PFSK-1 (cell line): ENCODE measurements at regions not wholly inside any gene's neighbourhood (a gene's known extent, or its start where the extent isn't known, plus 50 kb on each side); places are given as distances from the start of the nearest gene placed in this dataset.

ENCODE experiments used
- FOXP2 ChIP-seq: optimal IDR thresholded peaks from 2 replicates; pipeline ENCODE3; 2011; ENCODE audit warnings: borderline replicate concordance, control low read depth, inconsistent platforms; ENCODE audit not compliant: insufficient read depth; ENCODE audit errors: extremely low read length, extremely low read depth
- POLR2AphosphoS5 ChIP-seq: IDR thresholded peaks from 2 replicates; pipeline ENCODE4 v1.6.1; 2012; ENCODE audit warnings: low read depth, mild to moderate bottlenecking, control low read depth, low read length, moderate library complexity
- SIN3A ChIP-seq: IDR thresholded peaks from 2 replicates; pipeline ENCODE4 v1.6.1; 2012; ENCODE audit warnings: mild to moderate bottlenecking, low read length, moderate library complexity, borderline replicate concordance; ENCODE audit not compliant: insufficient read depth
- TAF1 ChIP-seq: IDR thresholded peaks from 2 replicates; pipeline ENCODE4 v1.6.1; 2012; ENCODE audit warnings: low read length, control low read depth, borderline replicate concordance; ENCODE audit not compliant: insufficient read depth
- TF ChIP-seq, protein P1 (sequence below), 2 experiments: IDR thresholded peaks; 2 replicates each; pipeline versions ENCODE4 v1.6.1 to v1.8.0; 2011 to 2012; ENCODE audit warnings: low read depth in 2 of 2, low read length in 2 of 2, control low read depth in 1 of 2, inconsistent platforms in 1 of 2, mild to moderate bottlenecking in 1 of 2, moderate library complexity in 1 of 2; ENCODE audit not compliant: insufficient read depth in 1 of 2

DNA sequence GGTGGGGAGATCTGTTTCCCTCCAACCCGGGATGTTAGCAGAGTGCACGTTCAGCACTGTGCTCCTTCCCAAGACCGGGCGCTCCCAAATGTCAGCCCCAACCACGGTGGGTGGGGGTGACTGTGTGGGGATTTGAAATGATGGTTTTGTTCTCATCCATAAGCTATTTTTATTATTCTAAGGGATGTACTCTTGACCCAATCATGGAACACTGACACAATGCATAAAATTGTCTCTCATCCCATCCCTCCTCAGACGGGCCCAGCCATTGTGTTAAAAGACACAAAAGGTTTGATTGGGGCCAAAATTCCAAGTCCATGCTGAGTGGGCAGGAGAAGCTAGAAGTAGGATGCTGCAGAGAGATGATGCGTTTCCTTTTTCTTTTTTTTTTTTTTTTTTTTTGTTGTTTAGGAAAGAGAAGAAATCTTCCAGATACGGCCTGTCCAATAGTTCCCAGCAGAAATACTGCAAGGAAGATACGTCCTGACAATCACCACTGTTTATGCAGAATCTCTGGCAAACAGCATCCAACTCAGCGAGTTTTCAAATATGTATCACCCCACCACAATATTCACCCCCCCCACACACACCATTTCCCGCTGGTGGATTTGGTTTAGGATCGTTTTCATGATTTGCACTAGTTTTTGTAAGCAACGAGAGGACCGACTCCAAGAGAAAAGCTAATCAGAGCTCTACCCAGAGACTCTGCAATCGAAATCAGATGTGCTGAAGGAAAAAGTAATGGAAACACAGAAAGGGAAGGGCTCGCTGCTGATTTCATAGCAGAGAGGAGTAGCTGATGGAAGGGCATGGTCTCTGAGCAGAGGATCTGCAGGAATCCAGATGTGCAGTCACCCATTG lies 163.5 kb upstream of the DYNLRB2 start:
- no peak for TF ChIP-seq FOXP2
- no peak for TF ChIP-seq TAF1
- TF ChIP-seq, protein P1, sequence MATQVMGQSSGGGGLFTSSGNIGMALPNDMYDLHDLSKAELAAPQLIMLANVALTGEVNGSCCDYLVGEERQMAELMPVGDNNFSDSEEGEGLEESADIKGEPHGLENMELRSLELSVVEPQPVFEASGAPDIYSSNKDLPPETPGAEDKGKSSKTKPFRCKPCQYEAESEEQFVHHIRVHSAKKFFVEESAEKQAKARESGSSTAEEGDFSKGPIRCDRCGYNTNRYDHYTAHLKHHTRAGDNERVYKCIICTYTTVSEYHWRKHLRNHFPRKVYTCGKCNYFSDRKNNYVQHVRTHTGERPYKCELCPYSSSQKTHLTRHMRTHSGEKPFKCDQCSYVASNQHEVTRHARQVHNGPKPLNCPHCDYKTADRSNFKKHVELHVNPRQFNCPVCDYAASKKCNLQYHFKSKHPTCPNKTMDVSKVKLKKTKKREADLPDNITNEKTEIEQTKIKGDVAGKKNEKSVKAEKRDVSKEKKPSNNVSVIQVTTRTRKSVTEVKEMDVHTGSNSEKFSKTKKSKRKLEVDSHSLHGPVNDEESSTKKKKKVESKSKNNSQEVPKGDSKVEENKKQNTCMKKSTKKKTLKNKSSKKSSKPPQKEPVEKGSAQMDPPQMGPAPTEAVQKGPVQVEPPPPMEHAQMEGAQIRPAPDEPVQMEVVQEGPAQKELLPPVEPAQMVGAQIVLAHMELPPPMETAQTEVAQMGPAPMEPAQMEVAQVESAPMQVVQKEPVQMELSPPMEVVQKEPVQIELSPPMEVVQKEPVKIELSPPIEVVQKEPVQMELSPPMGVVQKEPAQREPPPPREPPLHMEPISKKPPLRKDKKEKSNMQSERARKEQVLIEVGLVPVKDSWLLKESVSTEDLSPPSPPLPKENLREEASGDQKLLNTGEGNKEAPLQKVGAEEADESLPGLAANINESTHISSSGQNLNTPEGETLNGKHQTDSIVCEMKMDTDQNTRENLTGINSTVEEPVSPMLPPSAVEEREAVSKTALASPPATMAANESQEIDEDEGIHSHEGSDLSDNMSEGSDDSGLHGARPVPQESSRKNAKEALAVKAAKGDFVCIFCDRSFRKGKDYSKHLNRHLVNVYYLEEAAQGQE (IDR thresholded peaks at IDR 0.05; ENCODE audit: insufficient read depth in 1 of 2, low read depth in 2 of 2, low read length in 2 of 2) = no peak
- TF ChIP-seq SIN3A = no peak
- TF ChIP-seq POLR2AphosphoS5 = no peak

DNA sequence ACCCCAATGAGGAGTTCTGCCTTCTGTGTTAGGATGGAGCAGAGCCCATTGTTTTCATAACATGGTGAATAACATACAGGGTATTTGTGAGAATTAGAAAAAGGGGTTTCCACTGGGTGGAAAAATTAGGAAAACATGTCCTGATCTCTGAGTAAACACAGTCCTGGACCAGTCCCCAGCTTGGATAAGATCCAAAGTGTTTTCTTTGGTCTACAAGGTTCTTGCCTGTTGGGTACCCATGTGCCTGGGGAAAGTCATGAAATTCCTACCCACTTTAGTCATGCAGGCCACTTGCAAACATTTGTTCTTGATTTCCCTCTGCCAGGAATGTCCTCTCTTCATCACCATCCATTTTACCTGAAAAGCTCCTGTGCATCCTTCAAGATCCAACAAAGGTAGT lies 164.8 kb upstream of the DYNLRB2 start:
- TF ChIP-seq POLR2AphosphoS5 = no peak
- no peak for TF ChIP-seq FOXP2
- no peak for TF ChIP-seq TAF1
- TF ChIP-seq, protein P1 (IDR thresholded peaks at IDR 0.05; ENCODE audit: insufficient read depth in 1 of 2, low read depth in 2 of 2, low read length in 2 of 2) = no peak
- no peak for TF ChIP-seq SIN3A

DNA sequence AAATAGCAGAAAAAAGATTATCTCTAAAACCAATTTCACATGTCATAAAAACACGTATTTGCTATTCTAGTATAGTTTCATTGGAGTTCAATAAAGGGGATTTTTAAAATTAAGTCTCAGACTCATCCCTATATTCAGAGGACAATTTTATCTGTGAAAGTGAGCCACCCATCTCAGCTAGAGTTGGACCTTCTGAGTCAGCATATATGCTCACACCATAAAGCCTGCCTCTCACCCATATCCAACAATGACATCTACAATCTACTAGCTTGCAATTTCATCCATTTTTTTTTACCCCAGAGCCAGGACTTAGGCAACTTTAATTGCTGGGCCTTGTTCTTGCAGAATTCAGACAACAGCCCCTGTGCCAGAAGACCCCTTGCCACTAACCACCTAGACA lies 165.3 kb upstream of the DYNLRB2 start:
- TF ChIP-seq SIN3A (no peak), POLR2AphosphoS5 (no peak), FOXP2 (no peak), TAF1 (no peak)
- TF ChIP-seq, protein P1 (IDR thresholded peaks at IDR 0.05; ENCODE audit: insufficient read depth in 1 of 2, low read depth in 2 of 2, low read length in 2 of 2) = no peak

DNA sequence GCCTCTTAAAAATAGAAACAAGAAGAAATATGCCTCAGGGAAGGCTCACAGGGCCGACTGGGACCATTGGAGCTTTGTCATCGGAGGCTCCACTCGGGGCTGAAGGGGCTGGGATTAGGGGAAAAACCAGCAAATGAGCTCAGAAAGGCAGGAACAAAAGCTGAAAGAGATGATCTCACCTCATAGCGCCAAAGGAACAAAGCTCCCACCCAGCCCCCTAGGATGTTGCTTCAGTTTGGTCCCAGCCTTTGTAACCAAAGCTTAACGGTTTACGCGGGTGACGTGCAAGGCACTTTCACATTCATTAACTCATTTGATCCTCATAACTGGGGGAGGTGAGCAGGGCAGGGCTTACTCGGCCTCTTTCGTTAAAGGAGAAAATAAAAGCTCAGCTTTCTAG lies 168.5 kb upstream of the DYNLRB2 start:
- TF ChIP-seq TAF1 (no peak), SIN3A (no peak), FOXP2 (no peak), POLR2AphosphoS5 (no peak)
- TF ChIP-seq, protein P1 (IDR thresholded peaks at IDR 0.05; ENCODE audit: insufficient read depth in 1 of 2, low read depth in 2 of 2, low read length in 2 of 2) = no peak
